ENCODE measurements at regions not wholly inside any gene's neighbourhood (a gene's known extent, or its start where the extent isn't known, plus 50 kb on each side); places are given as distances from the start of the nearest gene placed in this dataset.

DNA sequence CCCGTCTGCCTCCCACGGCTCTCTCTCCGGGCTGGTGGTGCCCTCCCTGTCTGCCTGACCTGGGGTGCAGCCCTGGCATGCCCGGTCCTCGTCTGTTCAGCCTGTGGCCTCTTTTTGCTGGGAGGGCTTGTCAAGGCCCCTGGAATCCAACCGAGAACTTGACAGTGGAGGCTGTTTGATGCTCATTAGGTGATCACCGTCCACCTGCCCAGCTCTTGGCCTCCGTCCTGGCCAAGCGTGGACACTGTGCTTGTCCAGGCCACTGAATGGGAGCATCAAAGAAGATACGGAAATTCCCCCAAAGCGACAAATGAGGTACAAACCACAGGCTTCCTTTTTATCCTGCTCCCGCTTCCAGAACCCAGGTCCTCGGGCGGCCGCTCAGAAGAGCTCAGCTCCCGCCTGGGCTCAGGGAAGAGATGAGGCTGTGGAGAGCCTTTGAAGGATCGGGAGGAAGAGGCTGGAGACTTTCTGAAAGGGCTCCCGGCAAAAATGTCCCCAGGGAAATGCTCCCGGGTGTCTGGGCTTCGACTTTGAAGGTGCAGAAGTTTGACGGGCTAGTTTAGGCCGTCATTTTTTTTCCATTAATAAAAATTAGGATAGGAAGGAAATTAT lies 1273.9 kb downstream of the BRD1 start:
- no peaks in the 10 kb centered on the region for H4K20me1 ChIP-seq (ENCODE audit: insufficient read depth, low read length)
- H3K4me1 ChIP-seq (ENCODE audit: low read length): no peaks in the 10 kb centered on the region

DNA sequence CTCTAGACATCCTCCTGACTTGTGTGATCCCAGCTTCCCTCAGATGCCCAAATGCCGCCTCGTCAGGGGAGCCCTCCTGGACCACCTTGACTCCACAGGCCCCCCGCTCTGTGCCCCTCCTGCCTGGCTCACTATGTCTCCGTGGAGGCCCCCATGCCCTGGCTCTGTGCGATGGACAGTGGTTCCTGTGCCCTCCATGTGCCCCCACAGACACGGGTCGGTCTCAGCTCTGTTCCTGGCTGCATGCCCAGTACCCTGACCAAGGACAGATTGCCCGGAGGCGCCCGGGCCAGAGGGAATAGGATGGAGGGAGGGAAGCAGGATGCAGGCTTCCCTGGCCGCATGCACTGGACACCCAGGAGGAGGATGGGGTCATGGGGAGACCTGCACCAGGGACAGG lies 1274.6 kb downstream of the BRD1 start:
- H3K27me3 ChIP-seq (replicated peaks; ENCODE audit: insufficient read depth, low read length): no peaks in the 10 kb centered on the region
- H3K9me2 ChIP-seq (replicated peaks; ENCODE audit: insufficient read depth, low read length): no peaks in the 10 kb centered on the region
- H3K4me1 ChIP-seq (ENCODE audit: low read length): no peaks in the 10 kb centered on the region
- no peaks in the 10 kb centered on the region for H3K36me3 ChIP-seq (replicated peaks; ENCODE audit: insufficient read depth, low read length)
- no peaks in the 10 kb centered on the region for H3F3A ChIP-seq (ENCODE audit: insufficient read depth, low read length)
- no peaks in the 10 kb centered on the region for H3K9me3 ChIP-seq (replicated peaks; ENCODE audit: insufficient read depth, low read length)
- no peak overlapping the region for H3K4me3 ChIP-seq (ENCODE audit: low read length)
- no peak overlapping the region for H3K9ac ChIP-seq (ENCODE audit: low read length)
- H4K20me1 ChIP-seq (ENCODE audit: insufficient read depth, low read length): no peaks in the 10 kb centered on the region
- H3K27ac ChIP-seq (ENCODE audit: low read length): no peak overlapping the region
- H2AFZ ChIP-seq (ENCODE audit: low read length): no peak overlapping the region
- H3K79me2 ChIP-seq (ENCODE audit: low read length): peaks cover 16% of the 10 kb centered on the region
- no peak for DNase-seq
- TF ChIP-seq, protein P1, sequence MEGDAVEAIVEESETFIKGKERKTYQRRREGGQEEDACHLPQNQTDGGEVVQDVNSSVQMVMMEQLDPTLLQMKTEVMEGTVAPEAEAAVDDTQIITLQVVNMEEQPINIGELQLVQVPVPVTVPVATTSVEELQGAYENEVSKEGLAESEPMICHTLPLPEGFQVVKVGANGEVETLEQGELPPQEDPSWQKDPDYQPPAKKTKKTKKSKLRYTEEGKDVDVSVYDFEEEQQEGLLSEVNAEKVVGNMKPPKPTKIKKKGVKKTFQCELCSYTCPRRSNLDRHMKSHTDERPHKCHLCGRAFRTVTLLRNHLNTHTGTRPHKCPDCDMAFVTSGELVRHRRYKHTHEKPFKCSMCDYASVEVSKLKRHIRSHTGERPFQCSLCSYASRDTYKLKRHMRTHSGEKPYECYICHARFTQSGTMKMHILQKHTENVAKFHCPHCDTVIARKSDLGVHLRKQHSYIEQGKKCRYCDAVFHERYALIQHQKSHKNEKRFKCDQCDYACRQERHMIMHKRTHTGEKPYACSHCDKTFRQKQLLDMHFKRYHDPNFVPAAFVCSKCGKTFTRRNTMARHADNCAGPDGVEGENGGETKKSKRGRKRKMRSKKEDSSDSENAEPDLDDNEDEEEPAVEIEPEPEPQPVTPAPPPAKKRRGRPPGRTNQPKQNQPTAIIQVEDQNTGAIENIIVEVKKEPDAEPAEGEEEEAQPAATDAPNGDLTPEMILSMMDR (IDR thresholded peaks at IDR 0.05; ENCODE audit: low read length): no peak
- TF ChIP-seq EZH2phosphoT487 (IDR thresholded peaks at IDR 0.05; ENCODE audit: low read length) (no peak), EZH2 (optimal IDR thresholded peaks at IDR 0.05; ENCODE audit: low read depth, low read length) (no peak)
- no peak overlapping the region for H3K4me2 ChIP-seq (ENCODE audit: low read depth, low read length)

More for the DNA sequence above, 1273.9 kb downstream of the BRD1 start:
- no peaks in the 10 kb centered on the region for H3K9me3 ChIP-seq (replicated peaks; ENCODE audit: insufficient read depth, low read length)
- H3K4me3 ChIP-seq (ENCODE audit: low read length): no peak overlapping the region
- H3K36me3 ChIP-seq (replicated peaks; ENCODE audit: insufficient read depth, low read length): no peaks in the 10 kb centered on the region
- no peak for DNase-seq
- TF ChIP-seq, protein P1 (IDR thresholded peaks at IDR 0.05; ENCODE audit: low read length): no peak
- TF ChIP-seq EZH2phosphoT487 (IDR thresholded peaks at IDR 0.05; ENCODE audit: low read length): no peak
- H3K27ac ChIP-seq (ENCODE audit: low read length): no peak overlapping the region
- no peaks in the 10 kb centered on the region for H3K27me3 ChIP-seq (replicated peaks; ENCODE audit: insufficient read depth, low read length)
- H2AFZ ChIP-seq (ENCODE audit: low read length): no peak overlapping the region
- peaks cover 16% of the 10 kb centered on the region for H3K79me2 ChIP-seq (ENCODE audit: low read length)
- H3K9ac ChIP-seq (ENCODE audit: low read length): no peak overlapping the region
- H3F3A ChIP-seq (ENCODE audit: insufficient read depth, low read length): no peaks in the 10 kb centered on the region
- no peaks in the 10 kb centered on the region for H3K9me2 ChIP-seq (replicated peaks; ENCODE audit: insufficient read depth, low read length)
- H3K4me2 ChIP-seq (ENCODE audit: low read depth, low read length): no peak overlapping the region

DNA sequence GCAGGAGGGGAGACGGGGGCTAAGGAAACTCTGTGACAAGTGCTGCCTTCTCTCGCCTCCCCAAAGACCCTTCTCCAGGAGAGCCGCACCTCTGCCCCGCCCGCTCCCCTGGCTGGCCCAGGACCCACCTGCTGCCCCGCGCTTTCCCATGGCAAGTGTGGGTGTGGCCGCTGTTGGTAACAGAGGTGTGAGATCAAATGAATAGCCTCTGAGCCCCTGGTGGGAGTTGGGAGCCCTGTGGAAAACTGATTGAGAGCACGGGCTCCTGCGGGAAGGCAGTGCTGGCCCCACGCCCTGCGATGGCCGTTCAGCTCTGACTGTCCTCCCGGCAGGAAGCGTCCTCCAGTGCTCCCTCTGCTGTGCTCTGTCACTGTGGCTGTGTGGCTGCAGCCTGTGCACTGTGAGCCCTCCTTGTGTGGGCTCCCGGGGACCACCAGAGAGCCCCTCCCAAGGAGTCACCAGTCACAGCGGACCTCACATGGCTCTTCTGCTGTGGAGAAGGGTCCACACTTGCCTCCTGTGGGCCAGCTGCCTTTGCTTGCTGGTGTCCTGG lies 1275.9 kb downstream of the BRD1 start:
- no peaks in the 10 kb centered on the region for H3K4me1 ChIP-seq (ENCODE audit: low read length)
- H3K27ac ChIP-seq (ENCODE audit: low read length): no peak overlapping the region
- no peak for DNase-seq
- H3K9me2 ChIP-seq (replicated peaks; ENCODE audit: insufficient read depth, low read length): no peaks in the 10 kb centered on the region
- H2AFZ ChIP-seq (ENCODE audit: low read length): no peak overlapping the region
- H4K20me1 ChIP-seq (ENCODE audit: insufficient read depth, low read length): no peaks in the 10 kb centered on the region
- H3F3A ChIP-seq (ENCODE audit: insufficient read depth, low read length): no peaks in the 10 kb centered on the region
- no peaks in the 10 kb centered on the region for H3K9me3 ChIP-seq (replicated peaks; ENCODE audit: insufficient read depth, low read length)
- peaks cover 24% of the 10 kb centered on the region for H3K79me2 ChIP-seq (ENCODE audit: low read length)
- no peaks in the 10 kb centered on the region for H3K36me3 ChIP-seq (replicated peaks; ENCODE audit: insufficient read depth, low read length)
- H3K4me3 ChIP-seq (ENCODE audit: low read length): no peak overlapping the region
- H3K9ac ChIP-seq (ENCODE audit: low read length): no peak overlapping the region
- TF ChIP-seq EZH2 (optimal IDR thresholded peaks at IDR 0.05; ENCODE audit: low read depth, low read length) (no peak), EZH2phosphoT487 (IDR thresholded peaks at IDR 0.05; ENCODE audit: low read length) (no peak)
- TF ChIP-seq, protein P1 (IDR thresholded peaks at IDR 0.05; ENCODE audit: low read length): no peak
- H3K4me2 ChIP-seq (ENCODE audit: low read depth, low read length): no peak overlapping the region
- no peaks in the 10 kb centered on the region for H3K27me3 ChIP-seq (replicated peaks; ENCODE audit: insufficient read depth, low read length)

Data from MM.1S (cell line).